ENCODE measurements at regions not wholly inside any gene's neighbourhood (a gene's known extent, or its start where the extent isn't known, plus 50 kb on each side); places are given as distances from the start of the nearest gene placed in this dataset.

DNA sequence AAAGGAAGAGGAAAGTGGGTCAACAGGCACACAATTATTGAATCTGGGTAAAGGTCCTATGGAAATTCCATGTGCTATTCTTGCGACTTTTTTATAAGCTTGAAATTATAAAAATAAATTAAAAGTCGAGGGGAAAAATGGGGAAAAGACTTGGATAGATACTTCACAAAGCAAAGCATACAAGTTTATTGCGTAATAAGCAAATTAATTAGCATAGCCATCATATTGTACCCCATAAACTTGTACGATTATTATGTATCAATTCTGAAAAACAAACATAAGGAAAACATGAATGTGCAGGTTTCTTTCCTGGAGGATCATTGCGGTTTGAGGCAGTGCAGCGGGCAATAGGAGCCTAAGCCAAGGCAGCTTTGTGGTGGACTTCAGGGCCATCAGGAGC is 351.6 kb upstream of the NOX3 start:
- no peak for DNase-seq
- H3K4me1 ChIP-seq (ENCODE audit: control insufficient read depth, insufficient read depth, low read length) = no peaks in the 10 kb centered on the region
- no peak overlapping the region for H2BK20ac ChIP-seq (ENCODE audit: low read depth, low read length)
- intact Hi-C loops (cut with micrococcal nuclease) = loop anchor here (10.0 kb wide), 1 partner anchor 298 kb away; no protein-coding TSS in a partner anchor
- no TSS peak for BruUV-seq (replicated peaks)
- WGBS, 2 experiments (ENCODE audit: extremely low coverage in 2 of 2, insufficient read length in 1 of 2) = 79% methylated on average over 2 of the region's 6 CpGs; no CpG with 5 or more reads in 1 of the 2 experiments
- H3K27me3 ChIP-seq (ENCODE audit: control insufficient read depth, insufficient read depth, low read length) = no peaks in the 10 kb centered on the region
- H4K20me1 ChIP-seq (ENCODE audit: insufficient read depth, low read length) = no peaks in the 10 kb centered on the region
- H2AFZ ChIP-seq (replicated peaks; ENCODE audit: low read length, poor library complexity) = no peak overlapping the region
- H3K56ac ChIP-seq (ENCODE audit: extremely low read depth, insufficient read depth, low read length) = no peak overlapping the region
- H2BK5ac ChIP-seq (ENCODE audit: low read depth, low read length, poor library complexity, severe bottlenecking) = no peak overlapping the region
- TF ChIP-seq BHLHE40 (IDR thresholded peaks at IDR 0.05; ENCODE audit: low read depth, low read length) (no peak), CEBPB (IDR thresholded peaks at IDR 0.05; ENCODE audit: low read depth, low read length) (peak; percentile 85), RFX5 (IDR thresholded peaks at IDR 0.05; ENCODE audit: low read depth, low read length) (no peak)
- H3K9me1 ChIP-seq (ENCODE audit: insufficient read depth, low read length) = no peaks in the 10 kb centered on the region
- no peak overlapping the region for H4K91ac ChIP-seq (ENCODE audit: insufficient read depth, low read depth, low read length)
- no peak overlapping the region for H3K14ac ChIP-seq (replicated peaks; ENCODE audit: low read depth, low read length)
- H4K5ac ChIP-seq (ENCODE audit: low read depth, low read length) = no peak overlapping the region
- H3K9ac ChIP-seq (ENCODE audit: low read depth, low read length) = no peak overlapping the region
- no peak overlapping the region for H3K23ac ChIP-seq (ENCODE audit: low read depth, low read length)
- no peak overlapping the region for H3K4me2 ChIP-seq (ENCODE audit: low read depth, low read length)
- in situ Hi-C loops (cut with MboI; ENCODE audit: low sequenced_read_pairs) = no loop called here
- CTCF ChIA-PET = no interaction called here
- H3K9me3 ChIP-seq (ENCODE audit: control insufficient read depth, insufficient read depth, low read length) = no peaks in the 10 kb centered on the region
- H2AK5ac ChIP-seq (ENCODE audit: low read depth, low read length) = no peak overlapping the region
- H3K18ac ChIP-seq (ENCODE audit: low read depth, low read length) = no peak overlapping the region
- POLR2A ChIA-PET (ENCODE audit: unreplicated experiment) = no interaction called here
- no peak for ATAC-seq (ENCODE audit: low read depth)
- dilution Hi-C loops (cut with HindIII; ENCODE audit: low sequenced_read_pairs, unreplicated experiment) = no loop called here
- no peak overlapping the region for H3K4ac ChIP-seq (ENCODE audit: low read depth, low read length)
- no peaks in the 10 kb centered on the region for H3K79me1 ChIP-seq (ENCODE audit: low read depth in 1 of 2, low read length in 2 of 2)
- H2BK120ac ChIP-seq (ENCODE audit: low read depth, low read length) = no peak overlapping the region
- no peak overlapping the region for H2BK15ac ChIP-seq (ENCODE audit: low read depth, low read length)
- no peak overlapping the region for H3K27ac ChIP-seq (ENCODE audit: insufficient read depth, low read length)
- no peak overlapping the region for H4K8ac ChIP-seq (ENCODE audit: low read depth in 2 of 2, low read length in 2 of 2)
- no peak overlapping the region for H3K4me3 ChIP-seq (ENCODE audit: insufficient read depth, low read depth, low read length)
- H2AK9ac ChIP-seq (replicated peaks; ENCODE audit: low read depth, low read length, poor library complexity) = no peak overlapping the region
- no peaks in the 10 kb centered on the region for H3K36me3 ChIP-seq (ENCODE audit: control insufficient read depth, insufficient read depth, low read length)
